ENCODE measurements at regions not wholly inside any gene's neighbourhood (a gene's known extent, or its start where the extent isn't known, plus 50 kb on each side); places are given as distances from the start of the nearest gene placed in this dataset.

DNA sequence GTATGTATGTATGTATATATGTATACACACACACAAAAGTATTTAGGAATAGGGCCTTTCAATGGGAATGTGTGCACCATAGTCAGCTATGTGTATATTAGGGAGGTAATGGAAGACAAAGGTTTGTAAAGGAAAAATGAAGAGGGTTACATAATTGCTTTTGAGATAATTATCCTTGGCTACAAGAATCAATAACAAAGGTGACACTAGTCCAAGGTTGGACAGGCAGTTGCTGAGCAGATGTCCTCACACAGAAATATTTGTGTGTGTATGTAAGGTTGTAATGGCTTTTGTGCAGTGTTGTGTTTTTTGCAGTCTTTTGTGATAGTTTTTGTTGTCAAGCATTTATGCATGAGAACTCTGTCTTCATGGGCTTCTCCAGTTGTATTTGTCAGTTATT lies 157.9 kb upstream of the MARCKS start:
- Histone ChIP-seq H3K4me2 (ENCODE audit: low read length) (no peak overlapping the region), H3K27me3 (ENCODE audit: insufficient read depth, low read length) (no peaks in the 10 kb centered on the region), H3K9ac (ENCODE audit: low read length) (no peak overlapping the region), H3K36me3 (ENCODE audit: control insufficient read depth in 1 of 2, insufficient read depth in 2 of 2, low read length in 2 of 2) (no peaks in the 10 kb centered on the region), H4K20me1 (ENCODE audit: insufficient read depth) (no peaks in the 10 kb centered on the region), H3K79me2 (ENCODE audit: insufficient read depth, low read length) (no peaks in the 10 kb centered on the region), H3K9me3 (ENCODE audit: control insufficient read depth in 1 of 2, insufficient read depth in 1 of 2, low read depth in 1 of 2, low read length in 2 of 2) (no peaks in the 10 kb centered on the region), H2AFZ (ENCODE audit: low read depth, low read length, poor library complexity, severe bottlenecking) (no peak overlapping the region), H3K9me2 (ENCODE audit: insufficient read depth) (no peaks in the 10 kb centered on the region), H3K27ac (ENCODE audit: low read depth, low read length) (no peak overlapping the region), H3K4me3 (replicated peaks in 1 of 2; ENCODE audit: low read depth in 1 of 2, low read length in 2 of 2) (no peak overlapping the region), H3K4me1 (ENCODE audit: control insufficient read depth in 1 of 2, insufficient read depth in 2 of 2, low read length in 2 of 2) (peaks cover 3 to 22% of the 10 kb centered on the region in 2 experiments; a peak in 3 of 4 replicates)
- ATAC-seq (no peak), DNase-seq (ENCODE audit: low read depth, low spot score) (no peak)
- intact Hi-C loops (cut with micrococcal nuclease): no loop called here
- TF ChIP-seq, protein P1, sequence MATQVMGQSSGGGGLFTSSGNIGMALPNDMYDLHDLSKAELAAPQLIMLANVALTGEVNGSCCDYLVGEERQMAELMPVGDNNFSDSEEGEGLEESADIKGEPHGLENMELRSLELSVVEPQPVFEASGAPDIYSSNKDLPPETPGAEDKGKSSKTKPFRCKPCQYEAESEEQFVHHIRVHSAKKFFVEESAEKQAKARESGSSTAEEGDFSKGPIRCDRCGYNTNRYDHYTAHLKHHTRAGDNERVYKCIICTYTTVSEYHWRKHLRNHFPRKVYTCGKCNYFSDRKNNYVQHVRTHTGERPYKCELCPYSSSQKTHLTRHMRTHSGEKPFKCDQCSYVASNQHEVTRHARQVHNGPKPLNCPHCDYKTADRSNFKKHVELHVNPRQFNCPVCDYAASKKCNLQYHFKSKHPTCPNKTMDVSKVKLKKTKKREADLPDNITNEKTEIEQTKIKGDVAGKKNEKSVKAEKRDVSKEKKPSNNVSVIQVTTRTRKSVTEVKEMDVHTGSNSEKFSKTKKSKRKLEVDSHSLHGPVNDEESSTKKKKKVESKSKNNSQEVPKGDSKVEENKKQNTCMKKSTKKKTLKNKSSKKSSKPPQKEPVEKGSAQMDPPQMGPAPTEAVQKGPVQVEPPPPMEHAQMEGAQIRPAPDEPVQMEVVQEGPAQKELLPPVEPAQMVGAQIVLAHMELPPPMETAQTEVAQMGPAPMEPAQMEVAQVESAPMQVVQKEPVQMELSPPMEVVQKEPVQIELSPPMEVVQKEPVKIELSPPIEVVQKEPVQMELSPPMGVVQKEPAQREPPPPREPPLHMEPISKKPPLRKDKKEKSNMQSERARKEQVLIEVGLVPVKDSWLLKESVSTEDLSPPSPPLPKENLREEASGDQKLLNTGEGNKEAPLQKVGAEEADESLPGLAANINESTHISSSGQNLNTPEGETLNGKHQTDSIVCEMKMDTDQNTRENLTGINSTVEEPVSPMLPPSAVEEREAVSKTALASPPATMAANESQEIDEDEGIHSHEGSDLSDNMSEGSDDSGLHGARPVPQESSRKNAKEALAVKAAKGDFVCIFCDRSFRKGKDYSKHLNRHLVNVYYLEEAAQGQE (IDR thresholded peaks at IDR 0.05; ENCODE audit: low read depth): no peak
- TF ChIP-seq FOSL1 (IDR thresholded peaks at IDR 0.05; ENCODE audit: low read depth): no peak
- TF ChIP-seq EGR1 (IDR thresholded peaks at IDR 0.05; ENCODE audit: low read depth): no peak
- TF ChIP-seq CBX3 (IDR thresholded peaks at IDR 0.05; ENCODE audit: low read depth): no peak
- TF ChIP-seq ELF1 (IDR thresholded peaks at IDR 0.05; ENCODE audit: borderline replicate concordance, low read depth): no peak
- no peak for TF ChIP-seq RAD21 (IDR thresholded peaks at IDR 0.05; ENCODE audit: low read depth)
- no peak for TF ChIP-seq TCF7L2 (IDR thresholded peaks at IDR 0.05; ENCODE audit: borderline replicate concordance, extremely low read depth, insufficient read depth, insufficient read length)
- no peak for TF ChIP-seq EZH2 (IDR thresholded peaks at IDR 0.05)
- no peak for TF ChIP-seq ATF3 (IDR thresholded peaks at IDR 0.05)
- no peak for TF ChIP-seq SRF (IDR thresholded peaks at IDR 0.05; ENCODE audit: low read depth)
- TF ChIP-seq, protein P2, sequence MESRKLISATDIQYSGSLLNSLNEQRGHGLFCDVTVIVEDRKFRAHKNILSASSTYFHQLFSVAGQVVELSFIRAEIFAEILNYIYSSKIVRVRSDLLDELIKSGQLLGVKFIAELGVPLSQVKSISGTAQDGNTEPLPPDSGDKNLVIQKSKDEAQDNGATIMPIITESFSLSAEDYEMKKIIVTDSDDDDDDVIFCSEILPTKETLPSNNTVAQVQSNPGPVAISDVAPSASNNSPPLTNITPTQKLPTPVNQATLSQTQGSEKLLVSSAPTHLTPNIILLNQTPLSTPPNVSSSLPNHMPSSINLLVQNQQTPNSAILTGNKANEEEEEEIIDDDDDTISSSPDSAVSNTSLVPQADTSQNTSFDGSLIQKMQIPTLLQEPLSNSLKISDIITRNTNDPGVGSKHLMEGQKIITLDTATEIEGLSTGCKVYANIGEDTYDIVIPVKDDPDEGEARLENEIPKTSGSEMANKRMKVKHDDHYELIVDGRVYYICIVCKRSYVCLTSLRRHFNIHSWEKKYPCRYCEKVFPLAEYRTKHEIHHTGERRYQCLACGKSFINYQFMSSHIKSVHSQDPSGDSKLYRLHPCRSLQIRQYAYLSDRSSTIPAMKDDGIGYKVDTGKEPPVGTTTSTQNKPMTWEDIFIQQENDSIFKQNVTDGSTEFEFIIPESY (IDR thresholded peaks at IDR 0.05; ENCODE audit: extremely low read depth, insufficient replicate concordance, low read length): no peak
- ChIA-PET CTCF (interaction anchor here (0.7 kb wide), 1 partner anchor 20 kb away, joined by 3 read pairs; no protein-coding TSS in a partner anchor), RAD21 (ENCODE audit: low non-redundant PET in 1 of 2, low total read pairs in 2 of 2, uncharacterized antibody in 2 of 2, unreplicated experiment in 2 of 2) (no interaction called here), POLR2A (no interaction called here)
- no TSS peak for BruUV-seq (replicated peaks)
